ENCODE measurements at regions not wholly inside any gene's neighbourhood (a gene's known extent, or its start where the extent isn't known, plus 50 kb on each side); places are given as distances from the start of the nearest gene placed in this dataset.

DNA sequence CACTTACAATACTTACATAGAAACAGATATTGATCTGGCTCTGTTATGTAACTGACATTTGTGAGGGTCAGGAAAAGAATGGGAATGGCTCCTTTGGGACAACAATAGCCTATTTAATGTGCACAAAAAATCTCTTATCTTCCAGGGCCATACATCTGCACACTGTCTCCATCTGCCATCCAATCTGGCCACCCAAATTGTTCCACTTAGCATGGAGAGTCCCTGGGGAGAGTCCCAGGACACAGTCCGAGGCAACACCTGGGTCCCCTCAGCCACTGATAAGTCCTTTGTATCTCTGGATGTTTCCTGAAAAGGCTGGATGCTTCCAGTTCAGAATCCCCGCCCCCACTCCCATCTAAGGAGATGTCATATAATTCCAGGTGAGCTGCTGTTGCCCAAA, 274.2 kb upstream of the NCKAP5 start:
- Mint-ChIP-seq H3K27ac (ENCODE audit: low read depth, unreplicated experiment) (peak overlapping the region; percentile 44), H3K36me3 (ENCODE audit: insufficient read depth, unreplicated experiment) (no peaks in the 10 kb centered on the region), H3K4me3 (ENCODE audit: unreplicated experiment) (no peak overlapping the region), H3K27me3 (ENCODE audit: insufficient read depth, unreplicated experiment) (no peaks in the 10 kb centered on the region), H3K9me3 (ENCODE audit: unreplicated experiment) (no peaks in the 10 kb centered on the region), H3K4me1 (ENCODE audit: insufficient read depth, unreplicated experiment) (peaks cover 15% of the 10 kb centered on the region)
- no peak for DNase-seq (ENCODE audit: unreplicated experiment)
- intact Hi-C loops (cut with micrococcal nuclease): loop anchor here (5.0 kb wide), 3 partner anchors 670 to 1575 kb away; no protein-coding TSS in a partner anchor
- ChIA-PET POLR2A (no interaction called here), CTCF (interaction anchor here (0.6 to 5.6 kb wide), 3 partner anchors 9 to 1574 kb away, joined by 3 to 51 read pairs (median 3); no protein-coding TSS in a partner anchor)
- BruUV-seq (replicated peaks): no TSS peak
- TF ChIP-seq, protein P1, sequence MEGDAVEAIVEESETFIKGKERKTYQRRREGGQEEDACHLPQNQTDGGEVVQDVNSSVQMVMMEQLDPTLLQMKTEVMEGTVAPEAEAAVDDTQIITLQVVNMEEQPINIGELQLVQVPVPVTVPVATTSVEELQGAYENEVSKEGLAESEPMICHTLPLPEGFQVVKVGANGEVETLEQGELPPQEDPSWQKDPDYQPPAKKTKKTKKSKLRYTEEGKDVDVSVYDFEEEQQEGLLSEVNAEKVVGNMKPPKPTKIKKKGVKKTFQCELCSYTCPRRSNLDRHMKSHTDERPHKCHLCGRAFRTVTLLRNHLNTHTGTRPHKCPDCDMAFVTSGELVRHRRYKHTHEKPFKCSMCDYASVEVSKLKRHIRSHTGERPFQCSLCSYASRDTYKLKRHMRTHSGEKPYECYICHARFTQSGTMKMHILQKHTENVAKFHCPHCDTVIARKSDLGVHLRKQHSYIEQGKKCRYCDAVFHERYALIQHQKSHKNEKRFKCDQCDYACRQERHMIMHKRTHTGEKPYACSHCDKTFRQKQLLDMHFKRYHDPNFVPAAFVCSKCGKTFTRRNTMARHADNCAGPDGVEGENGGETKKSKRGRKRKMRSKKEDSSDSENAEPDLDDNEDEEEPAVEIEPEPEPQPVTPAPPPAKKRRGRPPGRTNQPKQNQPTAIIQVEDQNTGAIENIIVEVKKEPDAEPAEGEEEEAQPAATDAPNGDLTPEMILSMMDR (IDR thresholded peaks at IDR 0.05; ENCODE audit: unreplicated experiment): no peak

DNA sequence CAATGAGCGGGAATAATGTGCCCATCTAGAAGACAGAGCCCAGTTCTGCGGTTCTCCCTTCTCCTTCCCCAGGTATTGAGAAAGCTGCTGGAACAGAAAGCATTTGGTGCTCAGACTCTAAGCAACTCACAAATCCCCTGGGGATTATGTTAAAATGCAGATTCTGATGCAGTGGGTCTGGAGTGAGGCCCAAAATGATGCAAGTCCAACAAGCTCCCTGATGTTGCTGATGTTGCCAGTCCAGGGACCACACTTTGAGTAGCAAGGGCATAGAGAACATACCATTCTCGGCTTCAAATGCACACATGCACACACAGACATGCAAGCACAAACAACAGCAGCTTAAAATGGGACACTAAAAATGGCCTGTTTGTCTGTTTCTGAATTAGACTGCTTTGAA, 274.8 kb upstream of the NCKAP5 start:
- H3K27ac Mint-ChIP-seq (ENCODE audit: low read depth, unreplicated experiment): no peak overlapping the region

GRCh38 chr2:133843551-133843950, 275.3 kb upstream of the NCKAP5 start:
- H3K27me3 Mint-ChIP-seq (ENCODE audit: insufficient read depth, unreplicated experiment): no peaks in the 10 kb centered on the region
- POLR2A ChIA-PET: no interaction called here
- intact Hi-C loops (cut with micrococcal nuclease): loop anchor here (5.0 kb wide), 3 partner anchors 671 to 1576 kb away; no protein-coding TSS in a partner anchor
- no peaks in the 10 kb centered on the region for H3K36me3 Mint-ChIP-seq (ENCODE audit: insufficient read depth, unreplicated experiment)
- no TSS peak for BruUV-seq (replicated peaks)
- no peak overlapping the region for H3K27ac Mint-ChIP-seq (ENCODE audit: low read depth, unreplicated experiment)
- DNase-seq (ENCODE audit: unreplicated experiment): no peak
- TF ChIP-seq, protein P1 (IDR thresholded peaks at IDR 0.05; ENCODE audit: unreplicated experiment): no peak
- CTCF ChIA-PET: interaction anchor here (0.6 to 5.6 kb wide), 38 partner anchors 9 to 1550 kb away, joined by 3 to 51 read pairs (median 4); no protein-coding TSS in a partner anchor
- H3K9me3 Mint-ChIP-seq (ENCODE audit: unreplicated experiment): no peaks in the 10 kb centered on the region
- no peak overlapping the region for H3K4me3 Mint-ChIP-seq (ENCODE audit: unreplicated experiment)
- H3K4me1 Mint-ChIP-seq (ENCODE audit: insufficient read depth, unreplicated experiment): peaks cover 15% of the 10 kb centered on the region

More for the DNA sequence above, 274.8 kb upstream of the NCKAP5 start:
- no peak for DNase-seq (ENCODE audit: unreplicated experiment)
- ChIA-PET POLR2A (no interaction called here), CTCF (interaction anchor here (0.6 to 5.6 kb wide), 9 partner anchors 10 to 1494 kb away, joined by 3 to 51 read pairs (median 5); no protein-coding TSS in a partner anchor)
- intact Hi-C loops (cut with micrococcal nuclease): loop anchor here (5.0 kb wide), 3 partner anchors 671 to 1576 kb away; no protein-coding TSS in a partner anchor
- H3K27me3 Mint-ChIP-seq (ENCODE audit: insufficient read depth, unreplicated experiment): no peaks in the 10 kb centered on the region
- no peaks in the 10 kb centered on the region for H3K9me3 Mint-ChIP-seq (ENCODE audit: unreplicated experiment)
- TF ChIP-seq, protein P1 (IDR thresholded peaks at IDR 0.05; ENCODE audit: unreplicated experiment): no peak
- H3K4me1 Mint-ChIP-seq (ENCODE audit: insufficient read depth, unreplicated experiment): peaks cover 15% of the 10 kb centered on the region
- H3K4me3 Mint-ChIP-seq (ENCODE audit: unreplicated experiment): no peak overlapping the region
- no TSS peak for BruUV-seq (replicated peaks)
- H3K36me3 Mint-ChIP-seq (ENCODE audit: insufficient read depth, unreplicated experiment): no peaks in the 10 kb centered on the region

GRCh38 chr2:133844214-133844892, 276.1 kb upstream of the NCKAP5 start:
- Mint-ChIP-seq H3K27me3 (ENCODE audit: insufficient read depth, unreplicated experiment) (no peaks in the 10 kb centered on the region), H3K9me3 (ENCODE audit: unreplicated experiment) (no peaks in the 10 kb centered on the region), H3K36me3 (ENCODE audit: insufficient read depth, unreplicated experiment) (no peaks in the 10 kb centered on the region), H3K4me1 (ENCODE audit: insufficient read depth, unreplicated experiment) (peaks cover 15% of the 10 kb centered on the region), H3K27ac (ENCODE audit: low read depth, unreplicated experiment) (no peak overlapping the region), H3K4me3 (ENCODE audit: unreplicated experiment) (no peak overlapping the region)
- peak; percentile 84 for DNase-seq (ENCODE audit: unreplicated experiment)
- no TSS peak for BruUV-seq (replicated peaks)
- intact Hi-C loops (cut with micrococcal nuclease): loop anchor here (2.0 to 5.0 kb wide), 6 partner anchors 64 to 1577 kb away; no protein-coding TSS in a partner anchor
- ChIA-PET POLR2A (no interaction called here), CTCF (interaction anchor here (0.5 to 5.6 kb wide), 55 partner anchors 8 to 1549 kb away, joined by 3 to 51 read pairs (median 3); no protein-coding TSS in a partner anchor)
- TF ChIP-seq, protein P1 (IDR thresholded peaks at IDR 0.05; ENCODE audit: unreplicated experiment): peak; percentile 90
